ENCODE measurements at regions not wholly inside any gene's neighbourhood (a gene's known extent, or its start where the extent isn't known, plus 50 kb on each side); places are given as distances from the start of the nearest gene placed in this dataset.

- no peak for TF ChIP-seq CTCF (IDR thresholded peaks at IDR 0.05)
- TF ChIP-seq POLR2AphosphoS5 (IDR thresholded peaks at IDR 0.05; ENCODE audit: insufficient read depth in 1 of 2, low read depth in 1 of 2) = no peak
- TF ChIP-seq POLR2A (IDR thresholded peaks at IDR 0.05) = no peak
These were observed 191.7 kb upstream of the HSF2 start for GRCh38 chr6:122207794-122208193.

Measured in vagina (tissue), 2 donors.